ENCODE measurements at regions not wholly inside any gene's neighbourhood (a gene's known extent, or its start where the extent isn't known, plus 50 kb on each side); places are given as distances from the start of the nearest gene placed in this dataset.

- peak overlapping the region; percentile 26 to 75 (median 71) for H3K4me3 ChIP-seq (ENCODE audit: control insufficient read depth in 2 of 3, extremely low read depth in 1 of 3, insufficient read depth in 2 of 3, low read depth in 1 of 3, low read length in 3 of 3)
- H3K27me3 ChIP-seq (ENCODE audit: control insufficient read depth, extremely low read depth, insufficient read depth, low read length), result no peaks in the 10 kb centered on the region
- peaks cover 16% of the 10 kb centered on the region for H3K4me1 ChIP-seq (ENCODE audit: control insufficient read depth, extremely low read depth, insufficient read depth, low read length)
- H4K20me1 ChIP-seq (ENCODE audit: control insufficient read depth, extremely low read depth, insufficient read depth, low read length), result no peaks in the 10 kb centered on the region
- no peaks in the 10 kb centered on the region for H3K79me2 ChIP-seq (ENCODE audit: control insufficient read depth, insufficient read depth, low read length)
- dilution Hi-C loops (cut with MboI; ENCODE audit: extremely low pct_ligation_motif_present, low sequenced_read_pairs), result no loop called here
- DNase-seq (ENCODE audit: low read depth, low spot score) (peak; percentile 100), FAIRE-seq (peak; percentile 91)
- H3K9ac ChIP-seq (ENCODE audit: control insufficient read depth, extremely low read depth, insufficient read depth, low read length), result peak overlapping the region; percentile 75
- TF ChIP-seq CTCF (optimal IDR thresholded peaks at IDR 0.05 in 1 of 3, IDR thresholded peaks at IDR 0.05 in 1 of 3, conservative IDR thresholded peaks at IDR 0.05 in 1 of 3; ENCODE audit: extremely low read depth in 1 of 3, insufficient read depth in 2 of 3, low read length in 3 of 3) (no peak), EZH2 (IDR thresholded peaks at IDR 0.05; ENCODE audit: low read length) (no peak)
- H3K9me1 ChIP-seq (ENCODE audit: control insufficient read depth, extremely low read depth, insufficient read depth, low read length), result no peaks in the 10 kb centered on the region
- peak overlapping the region; percentile 87 for H3K27ac ChIP-seq (ENCODE audit: control insufficient read depth, insufficient read depth, low read length)
- H2AFZ ChIP-seq (ENCODE audit: control insufficient read depth, low read length), result peak overlapping the region; percentile 64
- peak overlapping the region; percentile 92 for H3K4me2 ChIP-seq (ENCODE audit: control insufficient read depth, extremely low read depth, insufficient read depth, low read depth, low read length)
- no peaks in the 10 kb centered on the region for H3K36me3 ChIP-seq (ENCODE audit: control insufficient read depth in 2 of 2, extremely low read depth in 1 of 2, insufficient read depth in 2 of 2, low read length in 2 of 2)
- no peaks in the 10 kb centered on the region for H3K9me3 ChIP-seq (ENCODE audit: control insufficient read depth, low read depth, low read length)
Observed at GRCh38 chr20:2236256-2236655, 59.5 kb upstream of the TGM3 start.

GRCh38 chr20:2237059-2237458, 58.7 kb upstream of the TGM3 start:
- dilution Hi-C loops (cut with MboI; ENCODE audit: extremely low pct_ligation_motif_present, low sequenced_read_pairs), result no loop called here
- DNase-seq (ENCODE audit: low read depth, low spot score) (peak; percentile 94), FAIRE-seq (peak; percentile 99)
- Histone ChIP-seq H3K36me3 (ENCODE audit: control insufficient read depth in 2 of 2, extremely low read depth in 1 of 2, insufficient read depth in 2 of 2, low read length in 2 of 2) (no peaks in the 10 kb centered on the region), H3K79me2 (ENCODE audit: control insufficient read depth, insufficient read depth, low read length) (no peaks in the 10 kb centered on the region), H3K27ac (ENCODE audit: control insufficient read depth, insufficient read depth, low read length) (peak overlapping the region; percentile 87), H3K9ac (ENCODE audit: control insufficient read depth, extremely low read depth, insufficient read depth, low read length) (peak overlapping the region; percentile 75), H3K4me2 (ENCODE audit: control insufficient read depth, extremely low read depth, insufficient read depth, low read depth, low read length) (peak overlapping the region; percentile 92), H3K4me1 (ENCODE audit: control insufficient read depth, extremely low read depth, insufficient read depth, low read length) (peaks cover 16% of the 10 kb centered on the region), H2AFZ (ENCODE audit: control insufficient read depth, low read length) (peak overlapping the region; percentile 45), H3K4me3 (ENCODE audit: control insufficient read depth in 2 of 3, extremely low read depth in 1 of 3, insufficient read depth in 2 of 3, low read depth in 1 of 3, low read length in 3 of 3) (peak overlapping the region; percentile 26 to 75 (median 71)), H3K9me1 (ENCODE audit: control insufficient read depth, extremely low read depth, insufficient read depth, low read length) (no peaks in the 10 kb centered on the region), H4K20me1 (ENCODE audit: control insufficient read depth, extremely low read depth, insufficient read depth, low read length) (no peaks in the 10 kb centered on the region), H3K27me3 (ENCODE audit: control insufficient read depth, extremely low read depth, insufficient read depth, low read length) (no peaks in the 10 kb centered on the region), H3K9me3 (ENCODE audit: control insufficient read depth, low read depth, low read length) (no peaks in the 10 kb centered on the region)
- TF ChIP-seq EZH2 (IDR thresholded peaks at IDR 0.05; ENCODE audit: low read length), result no peak
- peak; percentile 40 to 44 (median 43) for TF ChIP-seq CTCF (optimal IDR thresholded peaks at IDR 0.05 in 1 of 3, IDR thresholded peaks at IDR 0.05 in 1 of 3, conservative IDR thresholded peaks at IDR 0.05 in 1 of 3; ENCODE audit: extremely low read depth in 1 of 3, insufficient read depth in 2 of 3, low read length in 3 of 3)

All from keratinocyte (primary cell).